GM12864 (cell line): ENCODE measurements at regions not wholly inside any gene's neighbourhood (a gene's known extent, or its start where the extent isn't known, plus 50 kb on each side); places are given as distances from the start of the nearest gene placed in this dataset.

Experiments used
- DNase-seq: peaks from one replicate; pipeline ENCODE4 v3.0.0-alpha.2; 2011; ENCODE audit warnings: low read depth
- H3K4me3 ChIP-seq: 2 replicates; pipeline ENCODE4 v1.5.1; 2011; ENCODE audit warnings: mild to moderate bottlenecking, low read depth, low read length, control low read depth
- TF ChIP-seq, protein P1 (sequence below): IDR thresholded peaks from 2 replicates; pipeline ENCODE4 v1.5.1; 2011; ENCODE audit warnings: low read depth, mild to moderate bottlenecking, moderate library complexity, low read length, control low read depth, inconsistent platforms; ENCODE audit errors: missing control alignments

GRCh38 chr18:39773646-39774045, 2181.4 kb upstream of the PIK3C3 start:
- H3K4me3 ChIP-seq, result no peak overlapping the region
- DNase-seq, result no peak
- TF ChIP-seq, protein P1, sequence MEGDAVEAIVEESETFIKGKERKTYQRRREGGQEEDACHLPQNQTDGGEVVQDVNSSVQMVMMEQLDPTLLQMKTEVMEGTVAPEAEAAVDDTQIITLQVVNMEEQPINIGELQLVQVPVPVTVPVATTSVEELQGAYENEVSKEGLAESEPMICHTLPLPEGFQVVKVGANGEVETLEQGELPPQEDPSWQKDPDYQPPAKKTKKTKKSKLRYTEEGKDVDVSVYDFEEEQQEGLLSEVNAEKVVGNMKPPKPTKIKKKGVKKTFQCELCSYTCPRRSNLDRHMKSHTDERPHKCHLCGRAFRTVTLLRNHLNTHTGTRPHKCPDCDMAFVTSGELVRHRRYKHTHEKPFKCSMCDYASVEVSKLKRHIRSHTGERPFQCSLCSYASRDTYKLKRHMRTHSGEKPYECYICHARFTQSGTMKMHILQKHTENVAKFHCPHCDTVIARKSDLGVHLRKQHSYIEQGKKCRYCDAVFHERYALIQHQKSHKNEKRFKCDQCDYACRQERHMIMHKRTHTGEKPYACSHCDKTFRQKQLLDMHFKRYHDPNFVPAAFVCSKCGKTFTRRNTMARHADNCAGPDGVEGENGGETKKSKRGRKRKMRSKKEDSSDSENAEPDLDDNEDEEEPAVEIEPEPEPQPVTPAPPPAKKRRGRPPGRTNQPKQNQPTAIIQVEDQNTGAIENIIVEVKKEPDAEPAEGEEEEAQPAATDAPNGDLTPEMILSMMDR, result no peak

GRCh38 chr18:39772155-39772919, 2182.7 kb upstream of the PIK3C3 start:
- no peak for DNase-seq
- TF ChIP-seq, protein P1, result no peak
- H3K4me3 ChIP-seq, result no peak overlapping the region

DNA sequence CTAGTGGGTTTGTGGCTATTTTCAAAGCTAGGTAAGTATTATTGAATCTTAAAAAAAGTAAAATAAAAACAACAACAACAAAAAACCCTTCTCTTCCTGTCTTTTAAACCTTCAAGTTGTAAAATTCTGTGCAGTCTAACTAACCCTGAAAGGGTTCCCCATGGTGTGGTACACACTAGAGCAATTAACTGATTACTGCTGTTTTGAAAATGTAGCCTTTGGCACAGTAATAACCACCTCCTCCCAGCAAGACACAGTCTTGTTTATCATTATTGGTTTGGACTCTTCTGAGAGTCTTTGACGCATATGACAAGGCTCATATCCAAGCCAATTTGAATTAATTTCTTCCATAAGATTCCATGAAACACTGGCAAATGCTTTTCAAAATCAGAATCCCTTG, 2184.6 kb upstream of the PIK3C3 start:
- no peak for DNase-seq
- H3K4me3 ChIP-seq, result no peak overlapping the region
- TF ChIP-seq, protein P1, result no peak

- H3K4me3 ChIP-seq, result no peak overlapping the region
- TF ChIP-seq, protein P1, result no peak
- no peak for DNase-seq
Measured at GRCh38 chr18:39764873-39765272, 2190.2 kb upstream of the PIK3C3 start.

DNA sequence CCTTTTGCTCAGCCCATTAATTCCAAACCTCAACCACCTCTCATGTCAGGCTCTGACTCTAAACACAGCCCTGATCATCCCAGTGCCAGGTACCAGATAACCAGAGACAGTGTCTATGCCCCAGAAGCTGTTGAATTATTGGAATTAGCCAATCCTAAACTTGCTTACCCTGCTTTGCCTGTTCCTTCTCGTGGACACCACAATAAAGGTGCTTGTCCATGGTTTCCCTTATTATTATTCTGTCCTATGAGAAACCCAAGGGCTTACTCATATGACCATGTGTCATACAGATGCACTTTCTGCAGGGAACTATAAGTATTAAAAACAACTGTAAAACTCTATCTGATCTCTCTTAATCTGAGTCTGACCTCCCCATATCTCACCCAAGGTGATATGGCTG, 2193.8 kb upstream of the PIK3C3 start:
- H3K4me3 ChIP-seq, result no peak overlapping the region
- TF ChIP-seq, protein P1, result no peak
- DNase-seq, result no peak

DNA sequence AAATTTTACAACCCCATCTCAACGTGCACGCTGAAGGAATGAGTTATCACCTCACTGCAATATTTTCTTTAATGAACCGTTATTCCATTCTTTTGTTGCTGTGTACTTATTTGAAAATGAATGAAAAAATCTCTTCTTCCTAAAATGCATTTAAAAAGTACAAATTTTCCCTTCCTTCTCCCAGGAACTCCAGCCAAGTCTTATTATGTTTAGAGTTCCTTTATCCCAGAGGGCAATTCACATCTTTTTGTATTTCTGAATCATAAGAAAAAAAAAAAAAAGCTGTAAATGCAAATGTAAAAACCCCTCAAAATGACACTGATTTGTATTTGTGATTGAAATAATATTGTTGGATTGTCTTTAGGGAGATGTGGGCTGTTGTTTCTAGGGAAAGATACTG, 2194.3 kb upstream of the CELF4 start:
- TF ChIP-seq, protein P1, result no peak
- no peak overlapping the region for H3K4me3 ChIP-seq
- no peak for DNase-seq

- DNase-seq, result no peak
- no peak overlapping the region for H3K4me3 ChIP-seq
- TF ChIP-seq, protein P1, result no peak
Measured at GRCh38 chr18:39753178-39753577, 2187.6 kb upstream of the CELF4 start.
